Neutrophil (primary cell): ENCODE measurements at regions not wholly inside any gene's neighbourhood (a gene's known extent, or its start where the extent isn't known, plus 50 kb on each side); places are given as distances from the start of the nearest gene placed in this dataset.

Experiments
- H3K27ac ChIP-seq: fragments of 200-600 bp; sonication (generic); 2 replicates; pipeline ENCODE4 v1.5.1; 2016; ENCODE audit warnings: mild to moderate bottlenecking, moderate library complexity
- H3K27me3 ChIP-seq: fragments of 200-600 bp; sonication (generic); 2 replicates; pipeline ENCODE4 v1.6.0; 2016; ENCODE audit warnings: mild to moderate bottlenecking
- H3K36me3 ChIP-seq: fragments of 200-600 bp; sonication (generic); 2 replicates; pipeline ENCODE4 v1.5.1; 2017
- H3K4me1 ChIP-seq, 2 experiments: fragments of 200-600 bp in 1 of 2; sonication (generic) in 1 of 2; 1 replicate in 1 of 2; 2 replicates in 1 of 2; pipeline versions ENCODE4 v1.5.1 to v1.6.1; 2013 to 2016; ENCODE audit warnings: low read depth in 1 of 2, low read length in 1 of 2, mild to moderate bottlenecking in 1 of 2, moderate library complexity in 1 of 2; ENCODE audit not compliant: control insufficient read depth in 1 of 2, insufficient read depth in 1 of 2
- H3K4me3 ChIP-seq, 2 experiments: fragments of 200-600 bp in 1 of 2; sonication (generic) in 1 of 2; 1 replicate in 1 of 2; 2 replicates in 1 of 2; pipeline ENCODE4 v1.5.1; 2013 to 2016; ENCODE audit warnings: low read depth in 1 of 2, low read length in 1 of 2, mild to moderate bottlenecking in 1 of 2, moderate library complexity in 1 of 2
- H3K9me3 ChIP-seq: fragments of 200-600 bp; sonication (generic); 2 replicates; pipeline ENCODE4 v1.5.1; 2016
- CTCF ChIP-seq: fragments of 200-600 bp; sonication (generic); IDR thresholded peaks from 2 replicates; pipeline ENCODE4 v1.5.1; 2016; ENCODE audit warnings: antibody characterized with exemption

DNA sequence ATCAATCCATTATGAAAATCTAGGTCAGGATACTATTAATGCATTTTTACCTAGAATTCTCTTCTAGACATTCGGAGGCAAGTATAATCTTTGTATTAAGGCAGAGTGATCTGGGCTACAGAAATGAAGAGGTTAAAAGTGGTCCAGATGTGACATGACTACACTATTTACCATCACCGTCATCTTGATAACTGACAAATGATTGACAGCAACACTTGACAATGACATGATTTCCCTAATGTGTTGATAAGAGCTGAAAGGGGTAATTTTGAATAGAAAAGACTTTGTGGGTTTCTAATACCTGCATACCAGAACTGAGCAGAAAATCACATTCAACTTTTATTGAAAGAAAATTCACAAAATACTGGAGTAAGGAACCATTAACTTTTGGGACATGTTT lies 718.9 kb upstream of the MAP3K7 start:
- Histone ChIP-seq H3K9me3 (no peaks in the 10 kb centered on the region), H3K27me3 (no peaks in the 10 kb centered on the region), H3K27ac (no peak overlapping the region), H3K4me1 (no peaks in the 10 kb centered on the region), H3K4me3 (no peak overlapping the region), H3K36me3 (no peaks in the 10 kb centered on the region)
- TF ChIP-seq CTCF, result no peak

GRCh38 chr6:91304521-91304920 lies 717.6 kb upstream of the MAP3K7 start:
- H3K4me1 ChIP-seq, result no peaks in the 10 kb centered on the region
- no peak overlapping the region for H3K4me3 ChIP-seq
- H3K27ac ChIP-seq, result no peak overlapping the region
- no peaks in the 10 kb centered on the region for H3K36me3 ChIP-seq
- H3K9me3 ChIP-seq, result no peaks in the 10 kb centered on the region
- no peak for TF ChIP-seq CTCF
- H3K27me3 ChIP-seq, result no peaks in the 10 kb centered on the region

DNA sequence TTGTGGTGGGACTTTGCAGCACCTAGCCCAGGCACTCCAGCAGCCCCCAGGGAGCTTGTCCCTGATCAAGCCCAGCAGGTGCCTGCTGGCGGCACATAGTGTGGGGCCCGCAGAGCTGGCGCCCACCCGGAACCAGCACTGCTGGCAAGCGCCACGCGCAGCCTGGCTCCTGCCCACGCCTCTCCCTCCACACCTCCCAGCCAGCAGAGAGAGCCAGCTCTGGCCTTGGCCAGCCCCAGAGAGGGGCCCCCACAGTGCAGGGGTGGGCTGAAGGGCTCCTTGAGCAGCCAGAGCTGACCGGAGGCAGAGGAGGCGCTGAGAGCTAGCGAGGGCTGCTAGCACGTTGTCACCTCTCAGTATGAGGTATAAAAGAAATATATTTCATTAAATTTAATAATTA lies 716.5 kb upstream of the MAP3K7 start:
- no peak for TF ChIP-seq CTCF
- no peaks in the 10 kb centered on the region for H3K27me3 ChIP-seq
- no peaks in the 10 kb centered on the region for H3K36me3 ChIP-seq
- H3K9me3 ChIP-seq, result no peaks in the 10 kb centered on the region
- H3K27ac ChIP-seq, result no peak overlapping the region
- no peak overlapping the region for H3K4me3 ChIP-seq
- H3K4me1 ChIP-seq, result no peaks in the 10 kb centered on the region

GRCh38 chr6:91299544-91300491 lies 712.9 kb upstream of the MAP3K7 start:
- no peaks in the 10 kb centered on the region for H3K9me3 ChIP-seq
- no peaks in the 10 kb centered on the region for H3K27me3 ChIP-seq
- no peak overlapping the region for H3K27ac ChIP-seq
- TF ChIP-seq CTCF, result no peak
- H3K36me3 ChIP-seq, result no peaks in the 10 kb centered on the region
- H3K4me3 ChIP-seq, result no peak overlapping the region
- H3K4me1 ChIP-seq, result no peaks in the 10 kb centered on the region

- TF ChIP-seq CTCF, result no peak
- Histone ChIP-seq H3K36me3 (no peaks in the 10 kb centered on the region), H3K27me3 (no peaks in the 10 kb centered on the region), H3K4me3 (no peak overlapping the region), H3K4me1 (no peaks in the 10 kb centered on the region), H3K9me3 (no peaks in the 10 kb centered on the region), H3K27ac (no peak overlapping the region)
Measured at GRCh38 chr6:91298543-91299145, 711.8 kb upstream of the MAP3K7 start.
